A549 (cell line): ENCODE measurements at regions not wholly inside any gene's neighbourhood (a gene's known extent, or its start where the extent isn't known, plus 50 kb on each side); places are given as distances from the start of the nearest gene placed in this dataset.

Source experiments
- ATAC-seq, 2 experiments: fragments of 200-7000 bp in 1 of 2; fragments of >200 bp in 1 of 2; cut with Nextera tagmentation in 1 of 2; cut with Tn5 transposase in 1 of 2; 3 replicates each; pipeline versions ENCODE4 v1.8.0 to v1.9.1; 2018 to 2020; ENCODE audit warnings: mild to moderate bottlenecking in 1 of 2, moderate library complexity in 1 of 2
- CTCF ChIA-PET: fragments of 300-600 bp; sonication (Branson Sonifier 250); formaldehyde crosslinking; extraction: SDS; loops from one replicate; lab custom pipeline; 2021; ENCODE audit warnings: antibody characterized with exemption, inconsistent platforms; lab: Yijun Ruan, JAX
- POLR2A ChIA-PET: fragments of 350-600 bp; formaldehyde crosslinking; extraction: SDS; loops from one replicate; lab custom pipeline; 2021; ENCODE audit warnings: antibody characterized with exemption, inconsistent platforms; lab: Yijun Ruan, JAX
- DNase-seq, 2 experiments: peaks; one replicate each; pipeline versions ENCODE4 v3.0.0 to v3.0.0-alpha.2; 2011 to 2016; ENCODE audit warnings: low read depth in 1 of 2, low spot score in 1 of 2
- FAIRE-seq: peaks from 2 replicates; lab custom pipeline; 2011; peaks lifted over from hg19 to GRCh38; lab: Jason Lieb, UNC
- H3K27ac ChIP-seq, 2 experiments: fragments of >200 bp; sonication (Bioruptor Twin); formaldehyde crosslinking; 3 replicates each; pipeline ENCODE4 v1.5.1; 2016 to 2017
- H3K4me1 ChIP-seq: fragments of >200 bp; sonication (Bioruptor Twin); formaldehyde crosslinking; 3 replicates; pipeline ENCODE4 v1.6.1; 2016
- H3K4me2 ChIP-seq: fragments of >200 bp; sonication (Bioruptor Twin); formaldehyde crosslinking; 3 replicates; pipeline ENCODE4 v1.6.1; 2016
- H3K4me3 ChIP-seq: fragments of >200 bp; sonication (Bioruptor Twin); formaldehyde crosslinking; 3 replicates; pipeline ENCODE4 v1.5.1; 2016
- H3K9me3 ChIP-seq: fragments of >200 bp; sonication (Bioruptor Twin); formaldehyde crosslinking; 3 replicates; pipeline ENCODE4 v1.6.1; 2016
- CEBPB ChIP-seq, 2 experiments: fragments of >200 bp in 1 of 2; sonication (Bioruptor Twin) in 1 of 2; formaldehyde crosslinking in 1 of 2; IDR thresholded peaks; 2 replicates each; pipeline ENCODE4 v1.6.1; 2012 to 2016
- CHD2 ChIP-seq: fragments of 150-350 bp; IDR thresholded peaks from 2 replicates; pipeline ENCODE4 v1.6.1; 2014; ENCODE audit warnings: low read length; ENCODE audit not compliant: partially characterized antibody
- CHD4 ChIP-seq: fragments of 200-600 bp; sonication (generic); IDR thresholded peaks from 2 replicates; pipeline ENCODE4 v1.6.1; 2016; ENCODE audit warnings: antibody characterized with exemption, mild to moderate bottlenecking, borderline replicate concordance
- EHF ChIP-seq: fragments of 250-450 bp; sonication (Bioruptor Pico); IDR thresholded peaks from 2 replicates; pipeline ENCODE4 v1.5.0; 2020; ENCODE audit warnings: mild to moderate bottlenecking
- EP300 ChIP-seq, 2 experiments: fragments of >200 bp; sonication (Bioruptor Twin); formaldehyde crosslinking; IDR thresholded peaks; 2 replicates in 1 of 2; 3 replicates in 1 of 2; pipeline ENCODE4 v1.6.1; 2016 to 2017
- FOSL2 ChIP-seq, 2 experiments: fragments of 450-650 bp in 1 of 2; fragments of >200 bp in 1 of 2; sonication (Bioruptor Twin) in 1 of 2; formaldehyde crosslinking; IDR thresholded peaks; 2 replicates each; pipeline versions ENCODE4 v1.5.0 to v1.6.1; 2016 to 2020; ENCODE audit warnings: mild to moderate bottlenecking in 1 of 2, moderate library complexity in 1 of 2
- FOXS1 ChIP-seq: fragments of 250-450 bp; sonication (Bioruptor Pico); IDR thresholded peaks from 2 replicates; pipeline ENCODE4 v1.5.0; 2020; ENCODE audit warnings: mild to moderate bottlenecking, moderate library complexity
- HOXB13 ChIP-seq: fragments of 250-450 bp; sonication (Bioruptor Pico); IDR thresholded peaks from 2 replicates; pipeline ENCODE4 v1.5.0; 2020; ENCODE audit warnings: low read depth, mild to moderate bottlenecking, moderate library complexity
- HOXB5 ChIP-seq: fragments of 250-450 bp; sonication (Bioruptor Pico); IDR thresholded peaks from 2 replicates; pipeline ENCODE4 v1.5.0; 2020; ENCODE audit warnings: mild to moderate bottlenecking, moderate library complexity
- JUN ChIP-seq, 2 experiments: fragments of >200 bp; sonication (Bioruptor Twin); formaldehyde crosslinking; IDR thresholded peaks; 2 replicates in 1 of 2; 3 replicates in 1 of 2; pipeline ENCODE4 v1.6.1; 2016 to 2017
- MAZ ChIP-seq: fragments of 150-350 bp; IDR thresholded peaks from 2 replicates; pipeline ENCODE4 v1.6.1; 2014; ENCODE audit warnings: antibody characterized with exemption, low read depth, low read length, borderline replicate concordance
- NFE2L2 ChIP-seq: fragments of 150-350 bp; conservative IDR thresholded peaks from 2 replicates; pipeline ENCODE4 v1.6.1; 2014; ENCODE audit warnings: low read length
- SMC3 ChIP-seq: fragments of >200 bp; sonication (Bioruptor Twin); formaldehyde crosslinking; IDR thresholded peaks from 3 replicates; pipeline ENCODE4 v1.6.1; 2018; ENCODE audit warnings: inconsistent platforms
- TFCP2L1 ChIP-seq: fragments of 250-450 bp; sonication (Bioruptor Pico); IDR thresholded peaks from 2 replicates; pipeline ENCODE4 v1.5.0; 2021; ENCODE audit warnings: mild to moderate bottlenecking
- WGBS: methylation state at CpG from one replicate; pipeline ENCODE4 v1.1.6; 2017; ENCODE audit errors: missing lambda C conversion rate; 5-methylcytosine and 5-hydroxymethylcytosine counted together
- TF ChIP-seq, protein P1 (sequence below): fragments of 450-650 bp; IDR thresholded peaks from 2 replicates; pipeline ENCODE4 v1.6.1; 2014; ENCODE audit warnings: antibody characterized with exemption
- TF ChIP-seq, protein P2 (sequence below): fragments of 150-350 bp; IDR thresholded peaks from 2 replicates; pipeline ENCODE4 v1.6.1; 2014; ENCODE audit warnings: low read depth, mild to moderate bottlenecking, low read length
- TF ChIP-seq, protein P3 (sequence below): IDR thresholded peaks from 2 replicates; pipeline ENCODE4 v1.6.1; 2012
- TF ChIP-seq, protein P4 (sequence below): IDR thresholded peaks from 2 replicates; pipeline ENCODE4 v1.6.1; 2012
- TF ChIP-seq, protein P5 (sequence below): fragments of 250-450 bp; sonication (Bioruptor Pico); IDR thresholded peaks from 2 replicates; pipeline ENCODE4 v1.5.0; 2021; ENCODE audit warnings: mild to moderate bottlenecking, moderate library complexity, borderline replicate concordance

DNA sequence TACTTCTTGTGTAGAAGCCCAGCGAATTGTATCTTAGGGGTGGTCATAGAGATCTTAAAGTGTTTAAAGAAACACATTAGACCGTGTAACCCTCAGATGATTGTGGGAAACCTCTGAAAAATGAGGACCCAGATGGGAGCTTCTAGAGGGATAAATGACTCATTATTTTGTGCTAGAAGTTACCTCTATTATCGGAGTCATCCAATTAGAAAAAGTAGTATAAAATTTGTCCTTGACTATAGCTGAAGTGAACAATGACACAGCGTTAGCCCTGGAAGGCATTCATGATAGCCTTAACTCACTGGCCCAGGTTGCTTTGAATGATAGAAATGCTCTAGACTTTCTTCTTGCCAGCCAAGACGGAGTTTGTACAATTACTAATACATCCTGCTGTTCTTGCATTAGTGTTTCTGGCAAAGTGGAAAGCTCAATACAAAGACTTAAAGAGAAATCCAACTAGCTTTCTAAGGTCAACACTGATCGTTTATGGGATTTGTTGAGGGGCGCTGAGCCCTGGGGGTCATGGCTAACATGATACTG is 178.9 kb upstream of the VEGFC start:
- FAIRE-seq (no peak), DNase-seq (no peak), ATAC-seq (no peak)
- CTCF ChIA-PET = interaction anchor here (2.0 kb wide), 1 partner anchor 76 kb away, joined by 7 read pairs; no protein-coding TSS in a partner anchor
- 72% methylated on average over 7 of the region's 7 CpGs for WGBS
- no peaks in the 10 kb centered on the region for H3K4me1 ChIP-seq
- H3K9me3 ChIP-seq = no peaks in the 10 kb centered on the region
- H3K4me2 ChIP-seq = no peak overlapping the region
- no peak overlapping the region for H3K27ac ChIP-seq
- H3K4me3 ChIP-seq = no peak overlapping the region
- TF ChIP-seq, protein P1, sequence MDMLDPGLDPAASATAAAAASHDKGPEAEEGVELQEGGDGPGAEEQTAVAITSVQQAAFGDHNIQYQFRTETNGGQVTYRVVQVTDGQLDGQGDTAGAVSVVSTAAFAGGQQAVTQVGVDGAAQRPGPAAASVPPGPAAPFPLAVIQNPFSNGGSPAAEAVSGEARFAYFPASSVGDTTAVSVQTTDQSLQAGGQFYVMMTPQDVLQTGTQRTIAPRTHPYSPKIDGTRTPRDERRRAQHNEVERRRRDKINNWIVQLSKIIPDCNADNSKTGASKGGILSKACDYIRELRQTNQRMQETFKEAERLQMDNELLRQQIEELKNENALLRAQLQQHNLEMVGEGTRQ = no peak
- TF ChIP-seq JUN (IDR thresholded peaks at IDR 0.05) (no peak), EP300 (IDR thresholded peaks at IDR 0.05) (no peak), EHF (CRISPR knock-in tag) (no peak), MAZ (no peak), HOXB13 (CRISPR knock-in tag) (no peak), CHD2 (no peak), CHD4 (no peak), SMC3 (no peak), HOXB5 (CRISPR knock-in tag) (no peak), NFE2L2 (no peak), CEBPB (IDR thresholded peaks at IDR 0.05) (no peak), TFCP2L1 (CRISPR knock-in tag) (no peak)
- POLR2A ChIA-PET = no interaction called here

DNA sequence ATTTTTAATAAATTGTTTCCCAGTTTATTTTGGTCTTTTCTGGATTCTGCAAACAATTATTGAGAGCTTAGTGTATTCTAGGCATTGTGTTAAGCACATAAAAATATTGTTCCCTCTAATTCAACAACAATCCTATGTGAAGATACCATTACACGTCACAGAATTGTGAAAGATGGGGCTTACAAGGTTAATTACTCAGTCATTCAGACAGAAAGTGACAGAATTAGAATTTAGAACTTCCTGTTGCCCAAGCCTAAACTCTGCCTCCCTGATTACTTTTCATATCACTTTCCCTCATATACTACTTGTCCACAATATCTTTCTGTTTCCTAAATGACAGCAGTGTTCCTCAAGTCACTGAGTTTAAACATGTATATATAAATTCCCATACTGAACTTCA is 186.7 kb upstream of the VEGFC start:
- Histone ChIP-seq H3K4me1 (peaks cover 8% of the 10 kb centered on the region; the same call in 2 of the 3 replicates), H3K9me3 (no peaks in the 10 kb centered on the region), H3K4me2 (no peak overlapping the region), H3K27ac (no peak overlapping the region)
- ATAC-seq (no peak), DNase-seq (no peak), FAIRE-seq (no peak)
- 70% methylated on average over 1 of the region's 1 CpG for WGBS
- ChIA-PET CTCF (no interaction called here), POLR2A (no interaction called here)
- TF ChIP-seq CEBPB (IDR thresholded peaks at IDR 0.05) = no peak
- TF ChIP-seq, protein P2, sequence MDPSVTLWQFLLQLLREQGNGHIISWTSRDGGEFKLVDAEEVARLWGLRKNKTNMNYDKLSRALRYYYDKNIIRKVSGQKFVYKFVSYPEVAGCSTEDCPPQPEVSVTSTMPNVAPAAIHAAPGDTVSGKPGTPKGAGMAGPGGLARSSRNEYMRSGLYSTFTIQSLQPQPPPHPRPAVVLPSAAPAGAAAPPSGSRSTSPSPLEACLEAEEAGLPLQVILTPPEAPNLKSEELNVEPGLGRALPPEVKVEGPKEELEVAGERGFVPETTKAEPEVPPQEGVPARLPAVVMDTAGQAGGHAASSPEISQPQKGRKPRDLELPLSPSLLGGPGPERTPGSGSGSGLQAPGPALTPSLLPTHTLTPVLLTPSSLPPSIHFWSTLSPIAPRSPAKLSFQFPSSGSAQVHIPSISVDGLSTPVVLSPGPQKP = no peak
- TF ChIP-seq, all 56 proteins: peak for 0
- no peak overlapping the region for H3K4me3 ChIP-seq

DNA sequence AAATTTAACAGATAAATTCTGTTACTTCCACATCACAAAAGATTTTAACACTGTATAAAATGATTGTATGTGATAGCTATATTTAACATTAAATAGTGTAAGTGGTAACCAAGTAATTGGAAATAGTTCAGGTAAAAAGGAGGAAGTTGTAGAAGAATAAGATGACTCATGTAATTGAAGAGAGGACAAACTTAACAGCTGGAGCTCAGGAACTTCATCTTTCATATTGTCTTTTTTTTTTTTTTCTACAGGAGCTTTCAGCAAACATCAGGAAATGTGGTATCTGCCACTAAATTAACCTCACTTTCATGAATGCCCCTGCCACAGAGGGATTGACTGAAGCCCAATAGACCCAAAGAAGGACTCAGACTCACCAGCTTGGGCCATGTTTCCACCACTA is 188.4 kb upstream of the VEGFC start:
- DNase-seq (no peak), ATAC-seq (no peak), FAIRE-seq (no peak)
- CTCF ChIA-PET = interaction anchor here (1.2 kb wide), 1 partner anchor 9 kb away, joined by 4 read pairs; no protein-coding TSS in a partner anchor
- no peaks in the 10 kb centered on the region for H3K9me3 ChIP-seq
- H3K4me3 ChIP-seq = no peak overlapping the region
- TF ChIP-seq, protein P3, sequence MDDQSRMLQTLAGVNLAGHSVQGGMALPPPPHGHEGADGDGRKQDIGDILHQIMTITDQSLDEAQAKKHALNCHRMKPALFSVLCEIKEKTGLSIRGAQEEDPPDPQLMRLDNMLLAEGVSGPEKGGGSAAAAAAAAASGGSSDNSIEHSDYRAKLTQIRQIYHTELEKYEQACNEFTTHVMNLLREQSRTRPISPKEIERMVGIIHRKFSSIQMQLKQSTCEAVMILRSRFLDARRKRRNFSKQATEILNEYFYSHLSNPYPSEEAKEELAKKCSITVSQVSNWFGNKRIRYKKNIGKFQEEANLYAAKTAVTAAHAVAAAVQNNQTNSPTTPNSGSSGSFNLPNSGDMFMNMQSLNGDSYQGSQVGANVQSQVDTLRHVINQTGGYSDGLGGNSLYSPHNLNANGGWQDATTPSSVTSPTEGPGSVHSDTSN = no peak
- TF ChIP-seq, protein P4, sequence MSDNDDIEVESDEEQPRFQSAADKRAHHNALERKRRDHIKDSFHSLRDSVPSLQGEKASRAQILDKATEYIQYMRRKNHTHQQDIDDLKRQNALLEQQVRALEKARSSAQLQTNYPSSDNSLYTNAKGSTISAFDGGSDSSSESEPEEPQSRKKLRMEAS = no peak
- no peak for TF ChIP-seq FOSL2 (IDR thresholded peaks at IDR 0.05)
- TF ChIP-seq FOSL2 (CRISPR knock-in tag; IDR thresholded peaks at IDR 0.05) = no peak
- no peak for TF ChIP-seq EP300 (IDR thresholded peaks at IDR 0.05)
- TF ChIP-seq, protein P5, sequence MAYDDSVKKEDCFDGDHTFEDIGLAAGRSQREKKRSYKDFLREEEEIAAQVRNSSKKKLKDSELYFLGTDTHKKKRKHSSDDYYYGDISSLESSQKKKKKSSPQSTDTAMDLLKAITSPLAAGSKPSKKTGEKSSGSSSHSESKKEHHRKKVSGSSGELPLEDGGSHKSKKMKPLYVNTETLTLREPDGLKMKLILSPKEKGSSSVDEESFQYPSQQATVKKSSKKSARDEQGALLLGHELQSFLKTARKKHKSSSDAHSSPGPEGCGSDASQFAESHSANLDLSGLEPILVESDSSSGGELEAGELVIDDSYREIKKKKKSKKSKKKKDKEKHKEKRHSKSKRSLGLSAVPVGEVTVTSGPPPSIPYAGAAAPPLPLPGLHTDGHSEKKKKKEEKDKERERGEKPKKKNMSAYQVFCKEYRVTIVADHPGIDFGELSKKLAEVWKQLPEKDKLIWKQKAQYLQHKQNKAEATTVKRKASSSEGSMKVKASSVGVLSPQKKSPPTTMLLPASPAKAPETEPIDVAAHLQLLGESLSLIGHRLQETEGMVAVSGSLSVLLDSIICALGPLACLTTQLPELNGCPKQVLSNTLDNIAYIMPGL (CRISPR knock-in tag) = no peak
- no peak for TF ChIP-seq FOXS1 (CRISPR knock-in tag)
- H3K4me1 ChIP-seq = peaks cover 8% of the 10 kb centered on the region; the same call in 2 of the 3 replicates
- H3K27ac ChIP-seq = no peak overlapping the region
- H3K4me2 ChIP-seq = peak overlapping the region; percentile 5; the same call in 1 of the 3 replicates
- POLR2A ChIA-PET = interaction anchor here (0.7 kb wide), 1 partner anchor 77 kb away, joined by 6 read pairs; no protein-coding TSS in a partner anchor
